ENCODE measurements at regions not wholly inside any gene's neighbourhood (a gene's known extent, or its start where the extent isn't known, plus 50 kb on each side); places are given as distances from the start of the nearest gene placed in this dataset.

- no peak for TF ChIP-seq POLR2A (IDR thresholded peaks at IDR 0.05; ENCODE audit: low read depth, low read length)
- no peak for TF ChIP-seq FOS (IDR thresholded peaks at IDR 0.05; ENCODE audit: borderline replicate concordance, insufficient read depth, low read length)
- TF ChIP-seq GATA2 (IDR thresholded peaks at IDR 0.05; ENCODE audit: insufficient read depth, insufficient read length, low read depth, low read length): no peak
- TF ChIP-seq MAX (IDR thresholded peaks at IDR 0.05; ENCODE audit: insufficient read depth, insufficient read length): no peak
- no peak for TF ChIP-seq CTCF (IDR thresholded peaks at IDR 0.05; ENCODE audit: extremely low read depth in 1 of 2, insufficient read depth in 1 of 2, low read depth in 1 of 2, low read length in 2 of 2)
- no peaks in the 10 kb centered on the region for H3K36me3 ChIP-seq (ENCODE audit: control insufficient read depth in 2 of 2, extremely low read depth in 1 of 2, insufficient read depth in 2 of 2, low read length in 2 of 2)
- no peaks in the 10 kb centered on the region for H4K20me1 ChIP-seq (replicated peaks; ENCODE audit: control insufficient read depth, extremely low read depth, insufficient read depth, low read length)
- no peak overlapping the region for H3K27ac ChIP-seq (ENCODE audit: insufficient read depth, low read depth, low read length)
- no peaks in the 10 kb centered on the region for H3K79me2 ChIP-seq (ENCODE audit: control insufficient read depth, insufficient read depth, low read length)
- ChIA-PET POLR2A (no interaction called here), CTCF (no interaction called here)
- intact Hi-C loops (cut with micrococcal nuclease) (no loop called here), dilution Hi-C loops (cut with MboI; ENCODE audit: extremely low pct_ligation_motif_present, low sequenced_read_pairs) (no loop called here)
- H3K9me1 ChIP-seq (replicated peaks; ENCODE audit: control insufficient read depth, extremely low read depth, insufficient read depth, low read length): no peaks in the 10 kb centered on the region
- DNase-seq (ENCODE audit: low read depth, low spot score) (no peak), FAIRE-seq (no peak)
- no peak overlapping the region for H3K4me2 ChIP-seq (ENCODE audit: insufficient read depth, low read length)
- H3K27me3 ChIP-seq (ENCODE audit: control insufficient read depth in 2 of 2, insufficient read depth in 2 of 2, low read length in 2 of 2): peaks cover 0 to 1% of the 10 kb centered on the region in 2 experiments
- H2AFZ ChIP-seq (ENCODE audit: low read depth, low read length): no peak overlapping the region
- H3K4me3 ChIP-seq (replicated peaks in 1 of 3; ENCODE audit: insufficient read depth in 1 of 3, low read depth in 1 of 3, low read length in 3 of 3): no peak overlapping the region
- no peaks in the 10 kb centered on the region for H3K4me1 ChIP-seq (ENCODE audit: control insufficient read depth, extremely low read depth, insufficient read depth, low read length)
- no TSS peak for BruUV-seq (replicated peaks)
- no peak overlapping the region for H3K9ac ChIP-seq (replicated peaks; ENCODE audit: extremely low read depth, insufficient read depth, low read length)
- no peaks in the 10 kb centered on the region for H3K9me3 ChIP-seq (replicated peaks; ENCODE audit: control insufficient read depth, insufficient read depth, low read length)
Measured at GRCh38 chr5:111995701-111996100, 238.7 kb upstream of the NREP start.

- dilution Hi-C loops (cut with MboI; ENCODE audit: extremely low pct_ligation_motif_present, low sequenced_read_pairs): no loop called here
- BruUV-seq (replicated peaks): no TSS peak
- ChIA-PET POLR2A (no interaction called here), CTCF (no interaction called here)
- H3K27ac ChIP-seq (ENCODE audit: insufficient read depth, low read depth, low read length): no peak overlapping the region
- H3K4me2 ChIP-seq (ENCODE audit: insufficient read depth, low read length): no peak overlapping the region
- H3K4me1 ChIP-seq (ENCODE audit: control insufficient read depth, extremely low read depth, insufficient read depth, low read length): no peaks in the 10 kb centered on the region
- H3K27me3 ChIP-seq (ENCODE audit: control insufficient read depth in 2 of 2, insufficient read depth in 2 of 2, low read length in 2 of 2): peaks cover 0 to 1% of the 10 kb centered on the region in 2 experiments
- H3K9me1 ChIP-seq (replicated peaks; ENCODE audit: control insufficient read depth, extremely low read depth, insufficient read depth, low read length): no peaks in the 10 kb centered on the region
- H3K79me2 ChIP-seq (ENCODE audit: control insufficient read depth, insufficient read depth, low read length): no peaks in the 10 kb centered on the region
- TF ChIP-seq EZH2 (IDR thresholded peaks at IDR 0.05; ENCODE audit: borderline replicate concordance, low read depth, low read length, severe bottlenecking): no peak
- no peak for TF ChIP-seq GATA2 (IDR thresholded peaks at IDR 0.05; ENCODE audit: insufficient read depth, insufficient read length, low read depth, low read length)
- no peak for TF ChIP-seq FOS (IDR thresholded peaks at IDR 0.05; ENCODE audit: borderline replicate concordance, insufficient read depth, low read length)
- no peak for TF ChIP-seq JUN (IDR thresholded peaks at IDR 0.05; ENCODE audit: borderline replicate concordance, insufficient read depth, insufficient read length, low read depth)
- no peak for TF ChIP-seq MYC (IDR thresholded peaks at IDR 0.05; ENCODE audit: low read depth, low read length)
- no peak for TF ChIP-seq MAX (IDR thresholded peaks at IDR 0.05; ENCODE audit: insufficient read depth, insufficient read length)
- no peak for TF ChIP-seq CTCF (IDR thresholded peaks at IDR 0.05; ENCODE audit: extremely low read depth in 1 of 2, insufficient read depth in 1 of 2, low read depth in 1 of 2, low read length in 2 of 2)
- no peak for TF ChIP-seq POLR2A (IDR thresholded peaks at IDR 0.05; ENCODE audit: low read depth, low read length)
- TF ChIP-seq POLR2AphosphoS5 (IDR thresholded peaks at IDR 0.05; ENCODE audit: insufficient read depth, low read depth, low read length): no peak
- no peak overlapping the region for H2AFZ ChIP-seq (ENCODE audit: low read depth, low read length)
- no peaks in the 10 kb centered on the region for H3K36me3 ChIP-seq (ENCODE audit: control insufficient read depth in 2 of 2, extremely low read depth in 1 of 2, insufficient read depth in 2 of 2, low read length in 2 of 2)
- H3K9ac ChIP-seq (replicated peaks; ENCODE audit: extremely low read depth, insufficient read depth, low read length): no peak overlapping the region
- intact Hi-C loops (cut with micrococcal nuclease): no loop called here
- no peaks in the 10 kb centered on the region for H4K20me1 ChIP-seq (replicated peaks; ENCODE audit: control insufficient read depth, extremely low read depth, insufficient read depth, low read length)
- DNase-seq (ENCODE audit: low read depth, low spot score) (no peak), FAIRE-seq (no peak)
- no peaks in the 10 kb centered on the region for H3K9me3 ChIP-seq (replicated peaks; ENCODE audit: control insufficient read depth, insufficient read depth, low read length)
- no peak overlapping the region for H3K4me3 ChIP-seq (replicated peaks in 1 of 3; ENCODE audit: insufficient read depth in 1 of 3, low read depth in 1 of 3, low read length in 3 of 3)
Measured at GRCh38 chr5:111993242-111993641, 236.2 kb upstream of the NREP start.
